ENCODE measurements at regions not wholly inside any gene's neighbourhood (a gene's known extent, or its start where the extent isn't known, plus 50 kb on each side); places are given as distances from the start of the nearest gene placed in this dataset.

DNA sequence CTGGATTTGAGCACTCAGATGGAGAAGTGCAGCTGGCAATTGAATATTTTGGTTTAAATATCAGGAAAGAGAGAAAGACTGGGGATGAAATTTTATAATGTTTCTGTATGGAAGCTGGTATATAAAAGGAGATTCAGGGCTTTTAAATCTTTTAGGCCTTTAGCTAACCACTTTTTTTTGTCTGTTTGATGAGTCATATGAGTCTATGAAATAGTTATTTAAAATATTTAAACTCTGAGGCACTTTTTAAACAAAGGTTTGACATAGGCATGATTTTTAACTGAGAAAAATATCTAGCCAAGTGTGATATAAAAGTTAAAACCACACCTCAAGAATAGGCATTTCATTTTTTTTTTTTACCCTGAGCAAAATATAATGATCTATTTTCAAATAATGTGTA, 944.3 kb downstream of the GATA3 start:
- no peak for TF ChIP-seq POLR2A (IDR thresholded peaks at IDR 0.05)
- TF ChIP-seq, protein P1, sequence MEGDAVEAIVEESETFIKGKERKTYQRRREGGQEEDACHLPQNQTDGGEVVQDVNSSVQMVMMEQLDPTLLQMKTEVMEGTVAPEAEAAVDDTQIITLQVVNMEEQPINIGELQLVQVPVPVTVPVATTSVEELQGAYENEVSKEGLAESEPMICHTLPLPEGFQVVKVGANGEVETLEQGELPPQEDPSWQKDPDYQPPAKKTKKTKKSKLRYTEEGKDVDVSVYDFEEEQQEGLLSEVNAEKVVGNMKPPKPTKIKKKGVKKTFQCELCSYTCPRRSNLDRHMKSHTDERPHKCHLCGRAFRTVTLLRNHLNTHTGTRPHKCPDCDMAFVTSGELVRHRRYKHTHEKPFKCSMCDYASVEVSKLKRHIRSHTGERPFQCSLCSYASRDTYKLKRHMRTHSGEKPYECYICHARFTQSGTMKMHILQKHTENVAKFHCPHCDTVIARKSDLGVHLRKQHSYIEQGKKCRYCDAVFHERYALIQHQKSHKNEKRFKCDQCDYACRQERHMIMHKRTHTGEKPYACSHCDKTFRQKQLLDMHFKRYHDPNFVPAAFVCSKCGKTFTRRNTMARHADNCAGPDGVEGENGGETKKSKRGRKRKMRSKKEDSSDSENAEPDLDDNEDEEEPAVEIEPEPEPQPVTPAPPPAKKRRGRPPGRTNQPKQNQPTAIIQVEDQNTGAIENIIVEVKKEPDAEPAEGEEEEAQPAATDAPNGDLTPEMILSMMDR (IDR thresholded peaks at IDR 0.05) = no peak

Data from thyroid gland (tissue), 4 donors.